Muscle of leg (tissue), 3 donors: ENCODE measurements at regions not wholly inside any gene's neighbourhood (a gene's known extent, or its start where the extent isn't known, plus 50 kb on each side); places are given as distances from the start of the nearest gene placed in this dataset.
"Not testable (repeated sequence)": the region's sequence is repeated elsewhere in the genome, so short reads cannot be mapped to it uniquely, and the experiment has no call there.

Experiments
- DNase-seq: peaks from one replicate; pipeline ENCODE4 v3.0.0; 2013
- H3K27ac ChIP-seq: one replicate; pipeline ENCODE4 v1.5.1; 2013; ENCODE audit warnings: mild to moderate bottlenecking, low read length, control low read depth
- H3K27me3 ChIP-seq: one replicate; pipeline ENCODE4 v1.6.1; 2013; ENCODE audit warnings: low read length; ENCODE audit not compliant: control insufficient read depth, insufficient read depth
- H3K36me3 ChIP-seq: one replicate; pipeline ENCODE4 v1.6.1; 2013; ENCODE audit warnings: low read length; ENCODE audit not compliant: control insufficient read depth, insufficient read depth
- H3K4me1 ChIP-seq: one replicate; pipeline ENCODE4 v1.6.1; 2013; ENCODE audit warnings: low read length; ENCODE audit not compliant: control insufficient read depth, insufficient read depth
- H3K4me3 ChIP-seq: one replicate; pipeline ENCODE4 v1.5.1; 2013; ENCODE audit warnings: low read length, control low read depth
- H3K9me3 ChIP-seq: replicated peaks from 2 replicates; pipeline ENCODE4 v1.6.1; 2013; ENCODE audit warnings: low read depth, low read length; ENCODE audit not compliant: control insufficient read depth
- WGBS: methylation state at CpG from one replicate; pipeline ENCODE4 v1.1.5; 2013; ENCODE audit warnings: missing lambda C conversion rate; ENCODE audit not compliant: insufficient coverage; 5-methylcytosine and 5-hydroxymethylcytosine counted together

DNA sequence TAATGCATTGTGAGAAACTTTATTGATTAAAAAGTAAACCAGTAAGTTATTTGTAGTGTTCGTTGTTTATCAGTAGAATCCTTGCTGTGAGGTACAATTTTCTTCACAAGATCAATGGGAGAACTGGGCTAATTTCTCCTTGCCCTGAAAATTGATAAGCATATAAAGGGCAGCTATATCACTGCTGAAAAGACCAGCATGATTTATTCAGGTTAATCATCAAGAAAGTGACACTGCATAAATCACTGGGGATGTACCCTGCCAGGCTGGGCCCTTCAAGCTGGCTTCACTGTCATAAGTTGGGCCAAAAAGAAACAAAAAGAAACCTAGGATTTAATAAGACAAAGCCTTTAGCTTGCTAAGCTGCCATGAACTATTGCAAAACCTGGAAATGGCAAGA is 746.7 kb downstream of the STPG2 start:
- no peak for DNase-seq
- no CpG with 5 or more reads among the region's 1 CpG for WGBS
- no peak overlapping the region for H3K27ac ChIP-seq

DNA sequence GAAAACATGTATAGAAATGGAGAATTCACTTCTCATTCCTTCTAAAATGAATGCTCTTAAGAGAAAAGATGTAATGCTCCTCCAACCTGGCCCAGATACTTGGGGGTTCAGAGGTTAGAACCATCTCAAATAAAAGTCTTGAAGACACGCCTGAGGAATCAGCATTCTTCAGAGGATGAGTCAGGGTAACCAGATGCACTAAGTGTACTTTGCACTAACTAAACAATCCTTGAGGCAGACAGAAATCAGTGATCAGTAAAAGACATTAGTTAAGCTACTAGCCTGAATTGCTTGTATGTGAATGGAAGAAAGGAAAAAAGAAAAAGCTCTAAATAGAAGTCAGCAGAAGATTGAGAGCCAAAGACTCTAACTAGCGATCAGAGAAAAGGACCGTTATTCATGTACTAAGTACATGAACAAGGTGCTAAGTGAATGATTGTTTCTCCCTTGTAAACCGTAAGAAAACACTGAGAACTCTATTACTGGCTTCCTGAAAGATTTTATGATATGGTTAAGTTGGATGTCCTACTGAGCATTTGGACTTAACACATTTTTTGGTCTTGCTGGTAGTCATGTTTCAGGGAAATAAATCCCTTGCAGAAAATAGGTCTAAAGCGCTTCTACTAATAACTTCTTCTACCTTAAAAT is 738.3 kb downstream of the STPG2 start:
- H3K36me3 ChIP-seq = no peaks in the 10 kb centered on the region
- peaks cover 2% of the 10 kb centered on the region for H3K9me3 ChIP-seq
- no peak overlapping the region for H3K27ac ChIP-seq
- no peaks in the 10 kb centered on the region for H3K4me1 ChIP-seq
- no peak overlapping the region for H3K4me3 ChIP-seq
- DNase-seq = no peak
- WGBS = no CpG with 5 or more reads among the region's 5 CpGs
- H3K27me3 ChIP-seq = no peaks in the 10 kb centered on the region

More for the DNA sequence above, 746.7 kb downstream of the STPG2 start:
- Histone ChIP-seq H3K36me3 (no peaks in the 10 kb centered on the region), H3K4me3 (no peak overlapping the region), H3K27me3 (no peaks in the 10 kb centered on the region), H3K4me1 (no peaks in the 10 kb centered on the region), H3K9me3 (no peaks in the 10 kb centered on the region)

DNA sequence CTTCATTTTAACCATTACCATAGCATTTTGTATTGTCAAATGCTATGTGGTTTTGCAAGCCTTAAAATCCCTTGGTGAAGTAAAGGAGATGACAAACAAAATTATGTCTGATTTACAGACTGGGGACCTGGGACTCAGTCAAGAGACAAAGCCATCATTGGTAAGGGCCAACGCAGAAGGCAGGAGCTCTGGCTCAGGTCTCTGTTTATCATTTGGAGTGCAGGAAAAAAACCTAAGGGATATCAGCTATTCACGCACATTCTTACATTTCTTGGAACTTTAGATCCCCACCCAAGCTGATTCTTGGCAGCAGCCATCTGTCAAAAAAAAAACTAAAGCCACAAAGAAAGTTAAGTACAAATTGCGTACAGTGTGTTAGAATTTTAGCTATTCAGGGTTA is 731.9 kb downstream of the STPG2 start:
- Histone ChIP-seq H3K4me1 (no peaks in the 10 kb centered on the region), H3K36me3 (no peaks in the 10 kb centered on the region), H3K27me3 (no peaks in the 10 kb centered on the region), H3K27ac (no peak overlapping the region), H3K9me3 (no peaks in the 10 kb centered on the region), H3K4me3 (no peak overlapping the region)
- DNase-seq = peak; percentile 69
- no CpG with 5 or more reads among the region's 3 CpGs for WGBS

DNA sequence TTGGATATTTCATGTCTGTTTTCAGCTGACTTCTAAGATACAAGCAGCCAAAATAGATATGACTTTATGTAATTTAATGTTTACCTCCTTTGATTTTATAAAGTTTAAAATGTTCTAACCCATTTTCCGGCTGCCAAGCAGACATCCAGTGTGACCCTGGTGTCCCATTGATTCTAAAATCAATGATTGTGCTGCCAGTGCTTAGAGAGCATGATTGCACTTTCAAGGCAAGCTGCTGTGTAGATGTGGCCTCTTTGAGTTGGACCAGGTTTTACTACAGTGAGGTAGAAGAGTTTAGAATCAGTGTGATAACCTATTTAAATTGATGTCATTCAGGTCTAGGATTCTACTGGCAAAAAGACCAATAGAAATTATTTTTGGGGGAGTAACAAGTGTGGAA is 730.9 kb downstream of the STPG2 start:
- no peaks in the 10 kb centered on the region for H3K36me3 ChIP-seq
- no peak overlapping the region for H3K27ac ChIP-seq
- WGBS = 86% methylated on average over 1 of the region's 1 CpG
- DNase-seq = no peak
- H3K9me3 ChIP-seq = no peaks in the 10 kb centered on the region
- no peaks in the 10 kb centered on the region for H3K27me3 ChIP-seq
- H3K4me3 ChIP-seq = no peak overlapping the region
- H3K4me1 ChIP-seq = no peaks in the 10 kb centered on the region

DNA sequence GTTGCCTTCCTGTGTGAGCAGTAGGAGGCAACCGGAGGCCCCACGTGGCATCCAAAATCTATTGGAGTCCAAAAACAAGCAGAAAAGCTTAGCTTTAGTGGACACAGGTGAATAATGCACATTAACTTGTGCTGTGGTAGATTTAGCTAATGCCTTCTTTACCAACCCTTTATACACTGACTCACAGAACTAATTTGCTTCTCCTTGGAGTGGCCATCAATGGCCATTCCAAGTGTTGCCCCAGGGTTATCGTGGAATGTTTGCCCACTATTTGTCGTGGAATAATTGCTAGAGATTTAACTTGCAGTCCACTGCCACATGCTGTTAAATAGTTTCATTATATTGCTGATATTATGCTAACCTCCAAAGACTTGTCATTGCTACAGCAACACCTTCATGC is 729.1 kb downstream of the STPG2 start:
- Histone ChIP-seq H3K27ac (no peak overlapping the region), H3K9me3 (no peaks in the 10 kb centered on the region), H3K36me3 (no peaks in the 10 kb centered on the region), H3K4me3 (no peak overlapping the region), H3K27me3 (no peaks in the 10 kb centered on the region), H3K4me1 (no peaks in the 10 kb centered on the region)
- no peak for DNase-seq
- WGBS = no CpG with 5 or more reads among the region's 4 CpGs

DNA sequence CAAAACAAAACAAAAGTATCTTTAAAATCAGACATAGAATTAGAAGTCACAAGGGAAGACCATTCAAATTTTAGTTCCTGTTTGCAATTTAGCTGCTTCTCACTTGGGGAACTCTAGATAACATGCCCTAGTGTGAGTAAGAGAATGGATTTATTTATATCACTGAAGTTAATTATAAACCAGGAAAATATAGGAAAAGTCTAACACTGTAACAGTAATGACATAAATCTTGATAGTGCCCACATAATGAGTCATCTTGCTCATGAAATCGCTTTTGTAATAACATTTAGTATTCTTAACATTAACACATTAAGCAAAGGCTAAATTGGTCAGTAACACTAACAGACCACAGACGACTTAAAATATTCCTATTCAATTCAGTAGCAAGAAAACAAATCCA is 710.7 kb downstream of the STPG2 start:
- DNase-seq = no peak
- no peak overlapping the region for H3K27ac ChIP-seq
- no peaks in the 10 kb centered on the region for H3K27me3 ChIP-seq
- WGBS = no CpG with 5 or more reads among the region's 2 CpGs
- no peak overlapping the region for H3K4me3 ChIP-seq
- H3K36me3 ChIP-seq = no peaks in the 10 kb centered on the region
- peaks cover 8% of the 10 kb centered on the region for H3K9me3 ChIP-seq
- no peaks in the 10 kb centered on the region for H3K4me1 ChIP-seq

DNA sequence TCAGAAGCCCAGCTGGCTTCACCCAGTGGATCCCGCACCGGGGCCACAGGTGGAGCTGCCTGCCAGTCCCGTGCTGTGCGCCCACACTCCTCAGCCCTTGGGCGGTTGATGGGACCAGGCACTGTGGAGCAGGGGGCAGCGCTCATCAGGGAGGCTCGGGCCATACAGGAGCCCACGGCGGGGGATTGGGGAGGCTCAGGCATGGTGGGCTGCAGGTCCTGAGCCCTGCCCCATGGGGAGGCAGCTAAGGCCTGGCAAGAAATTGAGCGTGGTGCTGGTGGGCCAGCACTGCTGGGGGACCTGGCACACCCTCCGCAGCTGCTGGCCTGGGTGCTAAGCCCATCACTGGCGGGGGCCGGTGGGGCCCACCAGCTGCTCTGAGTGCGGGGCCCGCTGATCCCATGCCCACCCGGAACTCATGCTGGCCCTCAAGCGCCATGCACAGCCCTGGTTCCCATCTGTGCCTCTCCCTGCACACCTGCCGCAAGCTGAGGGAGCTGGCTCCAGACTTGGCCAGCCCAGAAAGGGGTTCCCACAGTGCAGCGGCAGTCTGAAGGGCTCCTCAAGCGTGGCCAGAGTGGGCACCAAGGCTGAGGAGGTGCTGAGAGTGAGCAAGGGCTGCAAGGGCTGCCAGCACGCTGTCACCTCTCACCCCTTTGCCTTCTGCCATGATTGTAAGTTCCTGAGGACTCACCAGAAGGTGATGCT is 705.1 kb downstream of the STPG2 start:
- WGBS = 91% methylated on average over 16 of the region's 21 CpGs
- not testable (repeated sequence) for H3K4me1 ChIP-seq, H3K27ac ChIP-seq, DNase-seq, H3K27me3 ChIP-seq, H3K4me3 ChIP-seq, H3K36me3 ChIP-seq, H3K9me3 ChIP-seq

DNA sequence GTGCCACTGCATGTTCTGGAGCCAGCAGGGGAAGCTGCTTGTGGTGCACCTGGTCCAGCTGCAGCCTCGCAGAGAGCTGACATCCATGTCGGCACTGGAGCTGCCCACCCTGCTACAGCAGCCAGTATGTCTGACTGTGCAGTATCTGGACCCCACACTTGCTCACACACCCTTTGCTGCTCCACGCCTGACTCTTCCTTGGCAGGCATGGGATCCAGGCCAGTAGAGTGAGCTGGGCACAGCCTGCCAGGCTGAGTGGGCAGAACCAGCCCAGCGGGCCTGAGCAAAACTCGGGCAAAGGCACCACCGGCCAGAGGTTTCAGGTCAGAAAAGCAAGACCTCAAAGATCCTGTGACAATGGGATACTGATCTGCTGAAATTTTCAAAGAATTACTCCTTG is 690.1 kb downstream of the STPG2 start:
- WGBS = 87% methylated on average over 5 of the region's 6 CpGs
- DNase-seq = no peak
- no peak overlapping the region for H3K27ac ChIP-seq
- H3K27me3 ChIP-seq = no peaks in the 10 kb centered on the region
- no peaks in the 10 kb centered on the region for H3K36me3 ChIP-seq
- peaks cover 16% of the 10 kb centered on the region for H3K9me3 ChIP-seq
- H3K4me3 ChIP-seq = no peak overlapping the region
- no peaks in the 10 kb centered on the region for H3K4me1 ChIP-seq

DNA sequence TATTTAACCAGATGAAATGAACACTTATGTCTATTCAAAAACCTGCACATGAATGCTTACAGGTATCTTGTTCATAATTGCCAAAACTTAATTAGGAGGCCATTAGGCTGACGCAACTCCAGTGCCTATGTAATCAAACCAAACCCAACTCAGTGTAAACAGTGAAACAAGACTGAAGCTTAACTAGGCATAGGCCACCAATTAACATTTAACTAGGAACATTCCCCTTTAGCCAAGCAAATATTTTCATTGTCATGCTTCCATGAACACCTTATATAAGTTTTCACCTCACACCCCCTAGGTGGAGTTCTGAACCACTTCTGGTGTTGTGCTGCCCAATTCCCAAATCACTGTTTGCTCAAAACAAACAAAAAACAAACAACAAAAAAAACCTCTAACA is 686.0 kb downstream of the STPG2 start:
- no peaks in the 10 kb centered on the region for H3K4me1 ChIP-seq
- H3K9me3 ChIP-seq = peaks cover 14% of the 10 kb centered on the region
- H3K4me3 ChIP-seq = no peak overlapping the region
- WGBS = 100% methylated on average over 1 of the region's 1 CpG
- no peaks in the 10 kb centered on the region for H3K36me3 ChIP-seq
- H3K27me3 ChIP-seq = no peaks in the 10 kb centered on the region
- no peak for DNase-seq
- no peak overlapping the region for H3K27ac ChIP-seq

DNA sequence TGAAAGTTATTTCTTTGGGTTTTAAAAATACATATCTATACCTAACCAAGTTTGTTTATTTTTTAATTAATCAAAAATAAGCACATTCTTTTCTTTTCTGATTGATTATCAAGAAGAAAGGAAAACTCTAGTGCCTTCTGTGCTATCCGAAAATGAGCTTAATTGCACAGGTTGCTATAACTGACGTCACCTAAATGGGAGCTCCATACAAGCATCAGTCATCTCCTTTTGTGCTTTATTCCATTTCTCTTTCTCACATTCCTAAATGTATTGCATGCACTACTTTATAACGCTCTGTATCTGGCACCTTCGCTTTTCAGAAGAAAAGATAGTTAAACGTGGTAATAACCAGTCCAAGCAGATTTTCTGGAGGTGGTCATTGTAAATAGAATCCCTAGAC is 675.0 kb downstream of the STPG2 start:
- Histone ChIP-seq H3K4me3 (no peak overlapping the region), H3K9me3 (no peaks in the 10 kb centered on the region), H3K36me3 (no peaks in the 10 kb centered on the region), H3K27me3 (no peaks in the 10 kb centered on the region), H3K4me1 (no peaks in the 10 kb centered on the region), H3K27ac (no peak overlapping the region)
- DNase-seq = no peak
- WGBS = 80% methylated on average over 1 of the region's 5 CpGs
